Endothelial cell (in vitro differentiated cells): ENCODE measurements at regions not wholly inside any gene's neighbourhood (a gene's known extent, or its start where the extent isn't known, plus 50 kb on each side); places are given as distances from the start of the nearest gene placed in this dataset.

Experiments used
- DNase-seq: peaks from one replicate; pipeline ENCODE4 v3.0.0; 2021; ENCODE audit warnings: low spot score
- H3K27ac Mint-ChIP-seq: one replicate; pipeline ENCODE4 v1.8.0; 2021; ENCODE audit warnings: mixed read lengths, inconsistent platforms; ENCODE audit not compliant: unreplicated experiment
- H3K27me3 Mint-ChIP-seq: one replicate; pipeline ENCODE4 v1.8.0; 2021; ENCODE audit warnings: mild to moderate bottlenecking, moderate library complexity, mixed read lengths, inconsistent platforms; ENCODE audit not compliant: unreplicated experiment
- H3K36me3 Mint-ChIP-seq: one replicate; pipeline ENCODE4 v1.8.0; 2021; ENCODE audit warnings: mild to moderate bottlenecking, low read depth, mixed read lengths, inconsistent platforms; ENCODE audit not compliant: unreplicated experiment
- H3K4me1 Mint-ChIP-seq: one replicate; pipeline ENCODE4 v1.8.0; 2021; ENCODE audit warnings: mild to moderate bottlenecking, mixed read lengths, inconsistent platforms; ENCODE audit not compliant: unreplicated experiment
- H3K4me3 Mint-ChIP-seq: one replicate; pipeline ENCODE4 v1.8.0; 2021; ENCODE audit warnings: mild to moderate bottlenecking, mixed read lengths, inconsistent platforms; ENCODE audit not compliant: unreplicated experiment
- H3K9me3 Mint-ChIP-seq: one replicate; pipeline ENCODE4 v1.8.0; 2021; ENCODE audit warnings: mixed read lengths, inconsistent platforms; ENCODE audit not compliant: unreplicated experiment
- TF ChIP-seq, protein P1 (sequence below): fragments of 200-600 bp; sonication (generic); IDR thresholded peaks from one replicate; pipeline ENCODE4 v1.5.0; 2021; ENCODE audit warnings: antibody characterized with exemption; ENCODE audit not compliant: unreplicated experiment

DNA sequence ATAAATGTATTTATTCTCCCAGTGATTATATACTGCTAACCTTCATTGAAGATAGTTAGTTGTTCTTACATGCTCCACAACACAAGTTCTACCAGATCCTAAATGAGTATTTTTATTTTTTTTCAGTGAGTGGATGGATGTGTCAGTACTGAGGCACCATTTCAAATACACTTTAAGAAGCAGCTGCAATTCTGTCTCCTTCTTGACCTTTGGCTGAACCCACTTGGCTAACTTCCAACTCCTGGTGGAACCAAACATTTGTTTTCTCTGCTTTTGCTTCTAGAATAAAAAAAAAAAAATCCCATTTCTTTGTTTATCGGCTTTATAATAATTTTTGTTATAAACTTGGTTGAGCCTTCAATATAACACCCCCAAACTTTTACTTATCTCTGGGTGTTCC lies 458.3 kb upstream of the MAP3K7 start:
- DNase-seq, result no peak
- Mint-ChIP-seq H3K4me3 (no peak overlapping the region), H3K36me3 (no peaks in the 10 kb centered on the region), H3K4me1 (no peaks in the 10 kb centered on the region), H3K27ac (no peak overlapping the region), H3K27me3 (no peaks in the 10 kb centered on the region), H3K9me3 (no peaks in the 10 kb centered on the region)
- TF ChIP-seq, protein P1, sequence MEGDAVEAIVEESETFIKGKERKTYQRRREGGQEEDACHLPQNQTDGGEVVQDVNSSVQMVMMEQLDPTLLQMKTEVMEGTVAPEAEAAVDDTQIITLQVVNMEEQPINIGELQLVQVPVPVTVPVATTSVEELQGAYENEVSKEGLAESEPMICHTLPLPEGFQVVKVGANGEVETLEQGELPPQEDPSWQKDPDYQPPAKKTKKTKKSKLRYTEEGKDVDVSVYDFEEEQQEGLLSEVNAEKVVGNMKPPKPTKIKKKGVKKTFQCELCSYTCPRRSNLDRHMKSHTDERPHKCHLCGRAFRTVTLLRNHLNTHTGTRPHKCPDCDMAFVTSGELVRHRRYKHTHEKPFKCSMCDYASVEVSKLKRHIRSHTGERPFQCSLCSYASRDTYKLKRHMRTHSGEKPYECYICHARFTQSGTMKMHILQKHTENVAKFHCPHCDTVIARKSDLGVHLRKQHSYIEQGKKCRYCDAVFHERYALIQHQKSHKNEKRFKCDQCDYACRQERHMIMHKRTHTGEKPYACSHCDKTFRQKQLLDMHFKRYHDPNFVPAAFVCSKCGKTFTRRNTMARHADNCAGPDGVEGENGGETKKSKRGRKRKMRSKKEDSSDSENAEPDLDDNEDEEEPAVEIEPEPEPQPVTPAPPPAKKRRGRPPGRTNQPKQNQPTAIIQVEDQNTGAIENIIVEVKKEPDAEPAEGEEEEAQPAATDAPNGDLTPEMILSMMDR, result no peak

DNA sequence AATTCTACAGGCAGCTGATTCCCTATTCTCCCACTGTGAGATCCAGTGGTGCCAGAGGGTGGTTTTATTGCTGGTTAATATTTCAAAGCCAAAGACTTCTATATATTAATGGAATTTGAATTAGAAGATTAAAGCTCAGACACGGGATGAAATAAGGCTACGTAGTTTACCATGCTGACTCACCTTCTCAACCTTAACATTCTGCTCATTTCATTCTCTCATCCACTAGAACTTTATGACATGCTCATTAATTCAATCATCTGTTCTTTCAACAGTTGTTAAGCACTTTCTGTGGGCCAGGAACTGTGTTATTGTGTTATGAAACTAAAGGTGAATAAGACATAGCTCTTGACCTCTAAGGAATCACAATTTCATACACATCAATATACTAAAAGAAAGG lies 456.9 kb upstream of the MAP3K7 start:
- no peak for DNase-seq
- no peaks in the 10 kb centered on the region for H3K36me3 Mint-ChIP-seq
- no peak overlapping the region for H3K27ac Mint-ChIP-seq
- no peak overlapping the region for H3K4me3 Mint-ChIP-seq
- no peaks in the 10 kb centered on the region for H3K27me3 Mint-ChIP-seq
- TF ChIP-seq, protein P1, result no peak
- H3K9me3 Mint-ChIP-seq, result no peaks in the 10 kb centered on the region
- no peaks in the 10 kb centered on the region for H3K4me1 Mint-ChIP-seq

DNA sequence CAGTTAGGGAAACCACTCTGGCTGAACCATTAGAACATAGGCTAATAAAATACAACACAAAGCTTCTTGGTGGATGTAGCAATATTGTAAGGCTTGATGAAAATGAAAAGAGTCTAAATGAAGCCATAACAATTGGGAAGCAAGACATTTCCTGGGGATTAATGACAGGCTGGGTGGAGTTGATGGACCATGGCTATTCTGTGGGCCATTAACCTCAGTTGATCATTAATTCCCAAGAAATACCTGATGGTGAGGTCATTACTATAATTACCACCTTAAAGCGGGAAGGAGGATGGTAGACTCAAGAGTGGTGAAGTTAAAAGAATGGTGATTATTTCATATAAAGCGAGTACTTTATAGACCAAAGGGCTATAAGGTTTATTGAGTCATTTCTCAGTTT lies 455.8 kb upstream of the MAP3K7 start:
- H3K4me1 Mint-ChIP-seq, result no peaks in the 10 kb centered on the region
- H3K9me3 Mint-ChIP-seq, result no peaks in the 10 kb centered on the region
- H3K36me3 Mint-ChIP-seq, result no peaks in the 10 kb centered on the region
- TF ChIP-seq, protein P1, result no peak
- DNase-seq, result no peak
- H3K4me3 Mint-ChIP-seq, result no peak overlapping the region
- no peak overlapping the region for H3K27ac Mint-ChIP-seq
- H3K27me3 Mint-ChIP-seq, result no peaks in the 10 kb centered on the region

DNA sequence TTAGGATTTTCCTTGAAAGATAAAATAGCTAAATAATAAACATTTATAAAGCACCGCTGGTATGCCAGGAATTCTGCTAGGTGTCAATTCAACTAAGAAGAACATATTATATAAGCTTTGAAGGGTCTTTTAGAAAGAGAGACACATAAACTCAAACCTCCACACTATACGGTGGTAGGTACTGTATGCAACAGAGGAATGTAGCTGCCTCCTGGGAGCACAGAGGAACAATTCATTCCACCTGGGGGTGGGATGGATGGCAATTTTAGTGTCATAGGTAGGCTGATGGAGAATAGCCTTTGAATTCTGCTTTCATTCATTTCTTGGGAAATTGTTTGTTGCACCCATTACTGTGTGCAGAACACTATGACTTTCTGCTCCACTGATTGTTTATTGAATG lies 447.1 kb upstream of the MAP3K7 start:
- no peak overlapping the region for H3K27ac Mint-ChIP-seq
- peaks cover 5% of the 10 kb centered on the region for H3K4me1 Mint-ChIP-seq
- no peaks in the 10 kb centered on the region for H3K9me3 Mint-ChIP-seq
- no peak overlapping the region for H3K4me3 Mint-ChIP-seq
- no peaks in the 10 kb centered on the region for H3K36me3 Mint-ChIP-seq
- no peak for DNase-seq
- no peaks in the 10 kb centered on the region for H3K27me3 Mint-ChIP-seq
- TF ChIP-seq, protein P1, result no peak

DNA sequence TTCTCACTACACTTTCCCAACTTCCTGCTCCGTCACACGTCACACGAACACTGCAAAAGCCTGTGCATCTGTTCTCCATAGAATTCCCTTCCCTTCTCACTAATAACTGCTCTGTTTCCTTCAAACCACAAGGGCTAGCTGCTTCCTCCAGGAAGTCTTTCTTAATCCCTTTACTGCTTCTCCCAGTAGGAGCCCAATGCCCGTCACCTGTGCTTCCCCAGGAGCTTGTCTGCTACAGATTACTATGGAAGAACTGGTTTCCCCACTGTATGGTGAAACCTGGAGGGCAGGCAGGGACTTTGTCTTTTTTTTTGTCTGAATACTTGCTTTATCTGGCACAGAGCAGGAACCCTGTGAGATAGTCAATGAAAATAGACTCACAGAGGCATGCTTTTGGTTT lies 444.7 kb upstream of the MAP3K7 start:
- no peak for DNase-seq
- no peak overlapping the region for H3K27ac Mint-ChIP-seq
- TF ChIP-seq, protein P1, result no peak
- no peak overlapping the region for H3K4me3 Mint-ChIP-seq
- H3K36me3 Mint-ChIP-seq, result no peaks in the 10 kb centered on the region
- H3K4me1 Mint-ChIP-seq, result peaks cover 5% of the 10 kb centered on the region
- no peaks in the 10 kb centered on the region for H3K27me3 Mint-ChIP-seq
- no peaks in the 10 kb centered on the region for H3K9me3 Mint-ChIP-seq
